Coronary artery (tissue), 2 donors: ENCODE measurements at regions not wholly inside any gene's neighbourhood (a gene's known extent, or its start where the extent isn't known, plus 50 kb on each side); places are given as distances from the start of the nearest gene placed in this dataset.

Experiments
- DNase-seq: peaks from one replicate; pipeline ENCODE4 v3.0.0-alpha.2; 2017; ENCODE audit warnings: low spot score
- H3K27ac ChIP-seq, 2 donors: fragments of 200-600 bp; sonication (generic); one replicate each; pipeline ENCODE4 v1.5.1; 2016 to 2019
- H3K4me3 ChIP-seq: fragments of 200-600 bp; sonication (generic); 2 replicates; pipeline ENCODE4 v1.5.1; 2016; ENCODE audit warnings: mild to moderate bottlenecking, moderate library complexity
- TF ChIP-seq, protein P1 (sequence below): fragments of 200-600 bp; sonication (generic); IDR thresholded peaks from one replicate; pipeline ENCODE4 v1.5.1; 2019; ENCODE audit warnings: antibody characterized with exemption

DNA sequence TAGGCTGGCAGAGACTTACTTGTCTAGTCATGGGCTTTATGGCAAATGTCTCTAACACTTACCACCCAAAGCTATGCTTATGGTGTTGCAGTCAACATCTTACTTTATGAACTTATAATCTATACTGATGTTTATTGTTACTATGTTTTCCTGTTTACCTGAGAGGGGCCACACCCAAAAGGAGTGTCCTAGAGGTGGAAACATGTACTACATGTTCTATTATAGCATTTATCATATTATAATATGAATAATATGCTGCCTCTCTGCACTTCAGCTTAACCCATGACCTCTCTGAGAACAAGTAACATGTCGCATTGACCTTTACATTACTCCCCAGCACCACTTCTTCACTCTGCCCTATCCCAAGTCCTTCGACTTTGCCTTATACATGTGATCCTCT, 501.8 kb downstream of the ETNK1 start:
- TF ChIP-seq, protein P1, sequence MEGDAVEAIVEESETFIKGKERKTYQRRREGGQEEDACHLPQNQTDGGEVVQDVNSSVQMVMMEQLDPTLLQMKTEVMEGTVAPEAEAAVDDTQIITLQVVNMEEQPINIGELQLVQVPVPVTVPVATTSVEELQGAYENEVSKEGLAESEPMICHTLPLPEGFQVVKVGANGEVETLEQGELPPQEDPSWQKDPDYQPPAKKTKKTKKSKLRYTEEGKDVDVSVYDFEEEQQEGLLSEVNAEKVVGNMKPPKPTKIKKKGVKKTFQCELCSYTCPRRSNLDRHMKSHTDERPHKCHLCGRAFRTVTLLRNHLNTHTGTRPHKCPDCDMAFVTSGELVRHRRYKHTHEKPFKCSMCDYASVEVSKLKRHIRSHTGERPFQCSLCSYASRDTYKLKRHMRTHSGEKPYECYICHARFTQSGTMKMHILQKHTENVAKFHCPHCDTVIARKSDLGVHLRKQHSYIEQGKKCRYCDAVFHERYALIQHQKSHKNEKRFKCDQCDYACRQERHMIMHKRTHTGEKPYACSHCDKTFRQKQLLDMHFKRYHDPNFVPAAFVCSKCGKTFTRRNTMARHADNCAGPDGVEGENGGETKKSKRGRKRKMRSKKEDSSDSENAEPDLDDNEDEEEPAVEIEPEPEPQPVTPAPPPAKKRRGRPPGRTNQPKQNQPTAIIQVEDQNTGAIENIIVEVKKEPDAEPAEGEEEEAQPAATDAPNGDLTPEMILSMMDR, result no peak
- Histone ChIP-seq H3K4me3 (no peak overlapping the region), H3K27ac (no peak overlapping the region)
- DNase-seq, result no peak

DNA sequence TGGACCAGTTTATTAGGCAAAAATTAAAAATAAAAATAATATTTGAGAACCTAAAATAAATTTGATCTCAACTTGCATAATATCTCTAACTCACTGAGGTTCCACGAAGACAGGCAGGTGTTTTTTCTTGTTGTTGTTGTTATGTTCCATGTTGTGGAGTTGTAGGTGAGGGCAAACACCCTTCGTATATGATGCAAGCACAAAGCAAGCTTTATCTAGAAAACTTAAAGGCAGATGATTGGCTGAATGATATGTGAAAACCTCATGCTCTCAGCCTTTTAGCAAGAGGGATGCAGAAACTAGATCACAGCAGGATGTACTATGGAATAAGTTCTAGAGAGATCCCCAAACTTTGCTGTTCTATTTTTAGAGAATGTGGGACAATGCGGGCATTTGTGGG, 502.7 kb downstream of the ETNK1 start:
- H3K4me3 ChIP-seq, result no peak overlapping the region
- DNase-seq, result no peak
- no peak overlapping the region for H3K27ac ChIP-seq
- TF ChIP-seq, protein P1, result no peak

DNA sequence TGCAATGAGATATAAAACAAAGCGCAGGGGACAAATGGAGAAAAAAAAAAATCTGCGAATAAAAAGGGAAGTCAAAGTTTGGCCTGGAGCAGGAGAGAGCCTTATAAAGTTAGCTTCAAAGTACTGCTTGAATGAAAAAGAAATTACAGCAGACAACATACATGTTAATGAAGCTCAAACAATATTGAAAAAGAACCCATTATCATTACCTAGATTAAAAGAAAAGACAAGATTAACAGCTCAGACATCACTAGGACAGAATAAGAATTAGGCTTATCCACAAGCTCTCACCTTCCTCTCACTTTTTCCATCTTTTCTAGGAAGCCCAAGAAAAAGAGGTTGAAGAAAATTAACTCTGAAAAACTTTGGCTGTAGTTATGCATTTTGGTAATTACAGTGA, 503.5 kb downstream of the ETNK1 start:
- no peak for DNase-seq
- H3K4me3 ChIP-seq, result no peak overlapping the region
- H3K27ac ChIP-seq, result no peak overlapping the region
- TF ChIP-seq, protein P1, result no peak

DNA sequence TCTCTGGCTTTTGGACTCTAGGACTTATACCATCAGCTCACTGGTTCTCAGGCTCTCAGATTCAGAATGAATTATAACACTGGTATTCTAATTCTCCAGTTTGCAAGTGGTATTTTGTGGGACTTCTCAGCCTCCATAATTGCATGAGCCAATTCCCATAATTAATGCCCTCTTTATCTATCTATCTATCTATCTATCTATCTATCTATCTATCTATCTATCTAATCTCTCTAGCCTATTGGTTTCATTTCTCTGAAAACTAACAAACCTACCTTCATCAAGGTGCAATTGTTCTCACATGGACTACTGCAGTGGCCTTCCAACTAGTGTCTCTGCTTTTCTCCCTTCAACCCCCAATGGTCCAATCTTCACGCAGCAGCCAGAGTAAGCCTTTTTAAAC, 507.4 kb downstream of the ETNK1 start:
- Histone ChIP-seq H3K27ac (no peak overlapping the region), H3K4me3 (no peak overlapping the region)
- TF ChIP-seq, protein P1, result no peak
- DNase-seq, result no peak

DNA sequence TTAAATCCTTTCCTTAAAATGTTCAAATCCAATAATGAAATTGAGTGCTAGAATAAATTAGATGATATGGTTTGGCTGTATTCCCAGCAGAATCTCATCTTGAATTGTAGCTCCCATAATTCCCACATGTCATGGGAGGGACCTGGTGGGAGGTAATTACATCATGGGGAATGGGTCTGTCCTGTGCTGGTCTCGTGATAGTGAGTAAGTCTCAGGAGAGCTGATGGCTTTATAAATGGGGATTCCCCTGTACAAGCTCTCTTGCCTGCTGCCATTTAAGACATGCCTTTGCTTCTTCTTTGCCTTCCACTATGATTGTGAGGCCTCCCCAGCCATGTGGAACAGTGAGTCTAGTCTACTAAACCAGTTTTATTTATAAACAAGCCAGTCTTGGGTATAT, 508.5 kb downstream of the ETNK1 start:
- no peak overlapping the region for H3K27ac ChIP-seq
- no peak overlapping the region for H3K4me3 ChIP-seq
- no peak for DNase-seq
- TF ChIP-seq, protein P1, result no peak

DNA sequence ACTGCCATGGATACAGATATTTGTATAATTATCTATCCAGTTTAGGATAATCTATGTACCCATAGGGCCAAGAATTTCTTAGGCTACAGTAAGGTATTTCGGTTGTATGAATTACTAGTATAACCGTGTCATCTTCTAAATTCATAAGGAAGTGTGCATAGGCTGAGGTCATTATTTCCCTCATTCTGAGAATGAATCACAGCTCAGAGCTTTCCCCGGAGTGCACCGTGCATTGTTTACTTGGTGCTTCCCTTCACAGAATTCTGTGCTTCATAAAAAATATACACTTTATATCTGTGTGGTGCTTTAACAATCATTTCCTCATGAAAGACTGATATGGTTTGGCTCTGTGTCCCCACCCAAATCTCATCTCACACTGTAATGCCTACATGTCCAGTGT, 514.1 kb downstream of the ETNK1 start:
- Histone ChIP-seq H3K27ac (no peak overlapping the region), H3K4me3 (no peak overlapping the region)
- DNase-seq, result no peak
- TF ChIP-seq, protein P1, result no peak

DNA sequence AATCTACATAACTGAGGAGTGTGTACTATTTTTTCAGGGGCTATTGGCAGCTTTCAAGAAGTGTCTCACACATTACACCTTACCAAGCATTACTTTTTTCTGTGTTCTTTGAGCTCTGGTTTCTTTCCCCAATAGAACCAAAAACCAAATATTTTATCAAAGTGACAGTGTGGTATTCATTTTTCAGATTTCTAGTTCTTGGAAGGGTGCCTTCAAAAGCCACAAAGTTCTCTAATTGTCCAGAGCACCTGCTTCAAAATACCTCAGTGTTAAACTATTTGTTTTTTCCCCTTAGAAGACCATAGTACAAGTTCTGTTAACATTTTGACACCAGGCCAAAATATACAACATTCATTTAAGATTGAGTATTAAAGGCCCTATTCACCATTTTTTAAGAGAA, 515.7 kb downstream of the ETNK1 start:
- no peak for DNase-seq
- no peak overlapping the region for H3K4me3 ChIP-seq
- TF ChIP-seq, protein P1, result no peak
- no peak overlapping the region for H3K27ac ChIP-seq
